ENCODE measurements at regions not wholly inside any gene's neighbourhood (a gene's known extent, or its start where the extent isn't known, plus 50 kb on each side); places are given as distances from the start of the nearest gene placed in this dataset.

DNA sequence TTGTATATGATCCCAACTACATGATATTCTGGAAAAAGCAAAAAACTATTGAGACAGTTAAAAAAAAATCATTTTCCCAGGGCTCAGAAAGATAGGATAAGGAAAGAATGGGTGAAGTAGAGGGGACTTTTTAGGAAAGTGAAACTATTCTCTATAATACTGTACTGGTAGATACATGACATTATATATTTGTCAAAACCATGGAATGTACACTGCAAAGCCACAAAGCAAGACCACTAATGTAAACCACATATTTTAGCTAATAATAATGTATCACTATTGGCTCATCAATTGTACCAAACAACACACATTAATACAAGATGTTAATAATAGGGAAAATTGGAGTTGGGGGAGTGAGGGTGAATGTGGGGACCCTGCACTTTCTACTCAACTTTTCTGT, 182.6 kb downstream of the EFNB2 start:
- TF ChIP-seq, protein P1, sequence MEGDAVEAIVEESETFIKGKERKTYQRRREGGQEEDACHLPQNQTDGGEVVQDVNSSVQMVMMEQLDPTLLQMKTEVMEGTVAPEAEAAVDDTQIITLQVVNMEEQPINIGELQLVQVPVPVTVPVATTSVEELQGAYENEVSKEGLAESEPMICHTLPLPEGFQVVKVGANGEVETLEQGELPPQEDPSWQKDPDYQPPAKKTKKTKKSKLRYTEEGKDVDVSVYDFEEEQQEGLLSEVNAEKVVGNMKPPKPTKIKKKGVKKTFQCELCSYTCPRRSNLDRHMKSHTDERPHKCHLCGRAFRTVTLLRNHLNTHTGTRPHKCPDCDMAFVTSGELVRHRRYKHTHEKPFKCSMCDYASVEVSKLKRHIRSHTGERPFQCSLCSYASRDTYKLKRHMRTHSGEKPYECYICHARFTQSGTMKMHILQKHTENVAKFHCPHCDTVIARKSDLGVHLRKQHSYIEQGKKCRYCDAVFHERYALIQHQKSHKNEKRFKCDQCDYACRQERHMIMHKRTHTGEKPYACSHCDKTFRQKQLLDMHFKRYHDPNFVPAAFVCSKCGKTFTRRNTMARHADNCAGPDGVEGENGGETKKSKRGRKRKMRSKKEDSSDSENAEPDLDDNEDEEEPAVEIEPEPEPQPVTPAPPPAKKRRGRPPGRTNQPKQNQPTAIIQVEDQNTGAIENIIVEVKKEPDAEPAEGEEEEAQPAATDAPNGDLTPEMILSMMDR (IDR thresholded peaks at IDR 0.05; ENCODE audit: low read depth, low read length) = no peak
- TF ChIP-seq, protein P2, sequence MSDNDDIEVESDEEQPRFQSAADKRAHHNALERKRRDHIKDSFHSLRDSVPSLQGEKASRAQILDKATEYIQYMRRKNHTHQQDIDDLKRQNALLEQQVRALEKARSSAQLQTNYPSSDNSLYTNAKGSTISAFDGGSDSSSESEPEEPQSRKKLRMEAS (IDR thresholded peaks at IDR 0.05; ENCODE audit: low read depth, low read length) = no peak
- TF ChIP-seq POLR2A (IDR thresholded peaks at IDR 0.05; ENCODE audit: extremely low read depth, insufficient read length) (no peak), MYC (IDR thresholded peaks at IDR 0.05; ENCODE audit: low read depth, low read length) (no peak)

All from NB4 (cell line).